ENCODE measurements at regions not wholly inside any gene's neighbourhood (a gene's known extent, or its start where the extent isn't known, plus 50 kb on each side); places are given as distances from the start of the nearest gene placed in this dataset.
"Not testable (repeated sequence)": the region's sequence is repeated elsewhere in the genome, so short reads cannot be mapped to it uniquely, and the experiment has no call there.

DNA sequence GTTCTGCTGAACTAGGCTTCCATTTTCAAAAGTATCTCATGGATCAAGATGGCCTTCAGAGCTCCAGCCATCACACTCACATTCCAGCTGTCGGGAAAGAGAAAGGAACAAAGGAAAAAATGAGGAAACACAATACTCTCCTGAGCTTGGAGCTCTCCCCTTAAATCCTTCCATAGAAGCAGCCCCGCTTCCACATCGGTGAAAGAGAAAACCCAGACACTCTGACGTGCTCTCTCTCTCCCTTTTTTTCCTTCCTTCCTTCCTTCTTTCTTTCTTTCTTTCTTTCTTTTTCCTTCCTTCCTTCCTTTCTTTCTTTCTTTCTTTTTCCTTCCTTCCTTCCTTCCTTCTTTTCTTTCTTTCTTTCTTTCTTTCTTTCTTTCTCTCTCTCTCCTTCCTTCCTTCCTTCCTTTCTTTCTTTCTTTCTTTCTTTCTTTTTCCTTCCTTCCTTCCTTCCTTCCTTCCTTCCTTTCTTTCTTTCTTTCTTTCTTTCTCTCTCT, 115.3 kb downstream of the TFAP2C start:
- TF ChIP-seq, protein P1, sequence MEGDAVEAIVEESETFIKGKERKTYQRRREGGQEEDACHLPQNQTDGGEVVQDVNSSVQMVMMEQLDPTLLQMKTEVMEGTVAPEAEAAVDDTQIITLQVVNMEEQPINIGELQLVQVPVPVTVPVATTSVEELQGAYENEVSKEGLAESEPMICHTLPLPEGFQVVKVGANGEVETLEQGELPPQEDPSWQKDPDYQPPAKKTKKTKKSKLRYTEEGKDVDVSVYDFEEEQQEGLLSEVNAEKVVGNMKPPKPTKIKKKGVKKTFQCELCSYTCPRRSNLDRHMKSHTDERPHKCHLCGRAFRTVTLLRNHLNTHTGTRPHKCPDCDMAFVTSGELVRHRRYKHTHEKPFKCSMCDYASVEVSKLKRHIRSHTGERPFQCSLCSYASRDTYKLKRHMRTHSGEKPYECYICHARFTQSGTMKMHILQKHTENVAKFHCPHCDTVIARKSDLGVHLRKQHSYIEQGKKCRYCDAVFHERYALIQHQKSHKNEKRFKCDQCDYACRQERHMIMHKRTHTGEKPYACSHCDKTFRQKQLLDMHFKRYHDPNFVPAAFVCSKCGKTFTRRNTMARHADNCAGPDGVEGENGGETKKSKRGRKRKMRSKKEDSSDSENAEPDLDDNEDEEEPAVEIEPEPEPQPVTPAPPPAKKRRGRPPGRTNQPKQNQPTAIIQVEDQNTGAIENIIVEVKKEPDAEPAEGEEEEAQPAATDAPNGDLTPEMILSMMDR (conservative IDR thresholded peaks at IDR 0.05; ENCODE audit: low read length), result not testable (repeated sequence)
- TF ChIP-seq EZH2phosphoT487 (IDR thresholded peaks at IDR 0.05; ENCODE audit: borderline replicate concordance, low read depth, low read length), result not testable (repeated sequence)

Data from OCI-LY7 (cell line).